ENCODE measurements at regions not wholly inside any gene's neighbourhood (a gene's known extent, or its start where the extent isn't known, plus 50 kb on each side); places are given as distances from the start of the nearest gene placed in this dataset.

GRCh38 chr18:44181951-44182747 is 498.5 kb upstream of the SETBP1 start:
- no peaks in the 10 kb centered on the region for H3K9me3 Mint-ChIP-seq (ENCODE audit: unreplicated experiment)
- no peak for DNase-seq
- H3K27me3 Mint-ChIP-seq (ENCODE audit: unreplicated experiment), result no peaks in the 10 kb centered on the region
- no peak overlapping the region for H3K27ac Mint-ChIP-seq (ENCODE audit: unreplicated experiment)
- H3K4me1 Mint-ChIP-seq (ENCODE audit: low read depth, unreplicated experiment), result no peaks in the 10 kb centered on the region
- TF ChIP-seq CTCF (IDR thresholded peaks at IDR 0.05; ENCODE audit: partially characterized antibody, unreplicated experiment), result no peak
- no peaks in the 10 kb centered on the region for H3K36me3 Mint-ChIP-seq (ENCODE audit: unreplicated experiment)
- no peak overlapping the region for H3K4me3 Mint-ChIP-seq (ENCODE audit: unreplicated experiment)

DNA sequence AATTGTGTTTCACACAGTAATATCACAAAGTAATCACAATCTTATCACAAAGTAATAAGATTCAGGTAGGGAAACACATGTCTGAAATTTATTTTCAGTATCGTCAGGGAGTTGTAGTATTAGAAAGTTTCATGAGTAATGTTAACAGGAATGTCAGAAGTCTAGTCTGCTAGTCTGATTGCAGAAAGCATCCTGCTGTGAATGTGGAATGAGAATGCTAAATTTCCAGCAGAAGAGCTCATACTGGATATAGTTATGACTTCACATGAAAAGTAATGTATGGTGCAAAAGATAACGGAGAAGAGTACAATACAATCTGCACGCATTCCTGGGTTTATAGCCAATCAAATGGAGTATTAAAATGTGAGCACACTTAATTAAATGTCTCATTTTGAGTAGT is 494.7 kb upstream of the SETBP1 start:
- DNase-seq, result no peak
- Mint-ChIP-seq H3K9me3 (ENCODE audit: unreplicated experiment) (no peaks in the 10 kb centered on the region), H3K36me3 (ENCODE audit: unreplicated experiment) (no peaks in the 10 kb centered on the region), H3K4me1 (ENCODE audit: low read depth, unreplicated experiment) (no peaks in the 10 kb centered on the region), H3K27ac (ENCODE audit: unreplicated experiment) (no peak overlapping the region), H3K27me3 (ENCODE audit: unreplicated experiment) (no peaks in the 10 kb centered on the region), H3K4me3 (ENCODE audit: unreplicated experiment) (no peak overlapping the region)
- TF ChIP-seq CTCF (IDR thresholded peaks at IDR 0.05; ENCODE audit: partially characterized antibody, unreplicated experiment), result no peak

- no peaks in the 10 kb centered on the region for H3K27me3 Mint-ChIP-seq (ENCODE audit: unreplicated experiment)
Measured at GRCh38 chr18:44187090-44187489, 493.6 kb upstream of the SETBP1 start.

GRCh38 chr18:44195394-44196140 is 485.1 kb upstream of the SETBP1 start:
- Mint-ChIP-seq H3K9me3 (ENCODE audit: unreplicated experiment) (no peaks in the 10 kb centered on the region), H3K4me3 (ENCODE audit: unreplicated experiment) (no peak overlapping the region), H3K27me3 (ENCODE audit: unreplicated experiment) (peaks cover 2% of the 10 kb centered on the region), H3K4me1 (ENCODE audit: low read depth, unreplicated experiment) (peaks cover 3% of the 10 kb centered on the region), H3K36me3 (ENCODE audit: unreplicated experiment) (no peaks in the 10 kb centered on the region), H3K27ac (ENCODE audit: unreplicated experiment) (no peak overlapping the region)
- DNase-seq, result no peak
- TF ChIP-seq CTCF (IDR thresholded peaks at IDR 0.05; ENCODE audit: partially characterized antibody, unreplicated experiment), result no peak

More at GRCh38 chr18:44187090-44187489, 493.6 kb upstream of the SETBP1 start:
- TF ChIP-seq CTCF (IDR thresholded peaks at IDR 0.05; ENCODE audit: partially characterized antibody, unreplicated experiment), result no peak
- Mint-ChIP-seq H3K4me3 (ENCODE audit: unreplicated experiment) (no peak overlapping the region), H3K36me3 (ENCODE audit: unreplicated experiment) (no peaks in the 10 kb centered on the region), H3K9me3 (ENCODE audit: unreplicated experiment) (no peaks in the 10 kb centered on the region), H3K4me1 (ENCODE audit: low read depth, unreplicated experiment) (no peaks in the 10 kb centered on the region), H3K27ac (ENCODE audit: unreplicated experiment) (no peak overlapping the region)
- no peak for DNase-seq

Data from glutamatergic neuron (in vitro differentiated cells).